ENCODE measurements at regions not wholly inside any gene's neighbourhood (a gene's known extent, or its start where the extent isn't known, plus 50 kb on each side); places are given as distances from the start of the nearest gene placed in this dataset.
"Not testable (repeated sequence)": the region's sequence is repeated elsewhere in the genome, so short reads cannot be mapped to it uniquely, and the experiment has no call there.

GRCh38 chr16:6837722-6838121 is 494.9 kb upstream of the RBFOX1 start:
- DNase-seq: no peak

GRCh38 chr16:6836766-6837165 is 495.9 kb upstream of the RBFOX1 start:
- no peak for DNase-seq

GRCh38 chr16:6835941-6836340 is 496.7 kb upstream of the RBFOX1 start:
- DNase-seq: no peak

- DNase-seq: no peak
Measured at GRCh38 chr16:6835516-6835915, 497.1 kb upstream of the RBFOX1 start.

- no peak for DNase-seq
Measured at GRCh38 chr16:6828690-6829089, 504.0 kb upstream of the RBFOX1 start.

- DNase-seq: no peak
Measured at GRCh38 chr16:6827931-6828330, 504.7 kb upstream of the RBFOX1 start.

GRCh38 chr16:6827267-6827666 is 505.4 kb upstream of the RBFOX1 start:
- no peak for DNase-seq

- DNase-seq: no peak
Measured at GRCh38 chr16:6822041-6822440, 510.6 kb upstream of the RBFOX1 start.

GRCh38 chr16:6804461-6804860 is 528.2 kb upstream of the RBFOX1 start:
- no peak for DNase-seq

GRCh38 chr16:6803176-6803575 is 529.5 kb upstream of the RBFOX1 start:
- no peak for DNase-seq

- no peak for DNase-seq
Measured at GRCh38 chr16:6797223-6797622, 535.4 kb upstream of the RBFOX1 start.

- no peak for DNase-seq
Measured at GRCh38 chr16:6777624-6778023, 555.0 kb upstream of the RBFOX1 start.

GRCh38 chr16:6775712-6776111 is 556.9 kb upstream of the RBFOX1 start:
- no peak for DNase-seq

- DNase-seq: no peak
Measured at GRCh38 chr16:6771956-6772355, 560.7 kb upstream of the RBFOX1 start.

GRCh38 chr16:6753553-6753952 is 579.1 kb upstream of the RBFOX1 start:
- no peak for DNase-seq

- no peak for DNase-seq
Measured at GRCh38 chr16:6751191-6751590, 581.5 kb upstream of the RBFOX1 start.

GRCh38 chr16:6749698-6750097 is 582.9 kb upstream of the RBFOX1 start:
- DNase-seq: no peak

GRCh38 chr16:6736302-6736701 is 596.3 kb upstream of the RBFOX1 start:
- DNase-seq: not testable (repeated sequence)

GRCh38 chr16:6735631-6736030 is 597.0 kb upstream of the RBFOX1 start:
- no peak for DNase-seq

GRCh38 chr16:6732166-6732565 is 600.5 kb upstream of the RBFOX1 start:
- DNase-seq: no peak

GRCh38 chr16:6728381-6728780 is 604.3 kb upstream of the RBFOX1 start:
- no peak for DNase-seq

GRCh38 chr16:6726621-6727020 is 606.0 kb upstream of the RBFOX1 start:
- DNase-seq: no peak

GRCh38 chr16:6725634-6726331 is 606.9 kb upstream of the RBFOX1 start:
- no peak for DNase-seq

- DNase-seq: not testable (repeated sequence)
Measured at GRCh38 chr16:6725206-6725605, 607.4 kb upstream of the RBFOX1 start.

GRCh38 chr16:6722786-6723185 is 609.9 kb upstream of the RBFOX1 start:
- no peak for DNase-seq

Measured in NCI-H187 treated with DMSO at 0.1 percent for 48 hours (cell line).